IMR-90 (cell line): ENCODE measurements at regions not wholly inside any gene's neighbourhood (a gene's known extent, or its start where the extent isn't known, plus 50 kb on each side); places are given as distances from the start of the nearest gene placed in this dataset.

Experiments used
- ATAC-seq: fragments of 200-7000 bp; cut with Tn5 transposase; 2 replicates; pipeline ENCODE4 v1.9.1; 2020; ENCODE audit warnings: low read depth, mild to moderate bottlenecking, moderate library complexity
- BruUV-seq: library from RNA; stranded (reverse); fragments of 400-500 nt; replicated peaks from 2 replicates; lab custom pipeline; 2021; lab: Mats Ljungman, UMichigan
- CTCF ChIA-PET: fragments of 300-600 bp; formaldehyde crosslinking; extraction: SDS; loops from one replicate; lab custom pipeline; 2021; ENCODE audit warnings: antibody characterized with exemption; lab: Yijun Ruan, JAX
- POLR2A ChIA-PET: fragments of 300-600 bp; sonication (Branson Sonifier 250); formaldehyde crosslinking; loops from one replicate; lab custom pipeline; 2022; ENCODE audit warnings: antibody characterized with exemption; ENCODE audit not compliant: unreplicated experiment; lab: Charles Lee
- DNase-seq: peaks from one replicate; pipeline ENCODE4 v3.0.0; 2013
- H2AFZ ChIP-seq: replicated peaks from 2 replicates; pipeline ENCODE3; 2013; ENCODE audit warnings: low read length, mild to moderate bottlenecking; ENCODE audit not compliant: poor library complexity
- H2AK5ac ChIP-seq: 2 replicates; pipeline ENCODE4 v1.6.1; 2013; ENCODE audit warnings: low read depth, low read length, inconsistent platforms
- H2AK9ac ChIP-seq: replicated peaks from 2 replicates; pipeline ENCODE3; 2013; ENCODE audit warnings: mild to moderate bottlenecking, low read depth, low read length, moderate library complexity; ENCODE audit not compliant: poor library complexity
- H2BK120ac ChIP-seq: 2 replicates; pipeline ENCODE4 v1.6.1; 2013; ENCODE audit warnings: low read depth, low read length, inconsistent platforms
- H2BK15ac ChIP-seq: 3 replicates; pipeline ENCODE4 v1.6.1; 2013; ENCODE audit warnings: low read depth, low read length, inconsistent platforms
- H2BK20ac ChIP-seq: 2 replicates; pipeline ENCODE4 v1.6.1; 2013; ENCODE audit warnings: low read depth, mild to moderate bottlenecking, inconsistent platforms, low read length, moderate library complexity
- H2BK5ac ChIP-seq: 2 replicates; pipeline ENCODE4 v1.6.1; 2013; ENCODE audit warnings: mild to moderate bottlenecking, low read depth, low read length, inconsistent platforms; ENCODE audit not compliant: poor library complexity, severe bottlenecking
- H3K14ac ChIP-seq: replicated peaks from 2 replicates; pipeline ENCODE4 v1.6.1; 2013; ENCODE audit warnings: low read depth, low read length, inconsistent platforms
- H3K18ac ChIP-seq: 2 replicates; pipeline ENCODE4 v1.6.1; 2013; ENCODE audit warnings: low read depth, low read length, control low read depth
- H3K23ac ChIP-seq: 2 replicates; pipeline ENCODE4 v1.6.1; 2013; ENCODE audit warnings: low read depth, low read length, inconsistent platforms
- H3K27ac ChIP-seq: 2 replicates; pipeline ENCODE4 v1.5.1; 2013; ENCODE audit warnings: mild to moderate bottlenecking, control low read depth, low read length; ENCODE audit not compliant: insufficient read depth
- H3K27me3 ChIP-seq: 2 replicates; pipeline ENCODE4 v1.6.1; 2013; ENCODE audit warnings: low read length; ENCODE audit not compliant: control insufficient read depth, insufficient read depth
- H3K36me3 ChIP-seq: 2 replicates; pipeline ENCODE4 v1.6.1; 2013; ENCODE audit warnings: low read length, mixed read lengths; ENCODE audit not compliant: control insufficient read depth, insufficient read depth
- H3K4ac ChIP-seq: 2 replicates; pipeline ENCODE4 v1.6.1; 2013; ENCODE audit warnings: low read depth, low read length, inconsistent platforms
- H3K4me1 ChIP-seq: 2 replicates; pipeline ENCODE4 v1.6.1; 2013; ENCODE audit warnings: low read length, mixed read lengths; ENCODE audit not compliant: control insufficient read depth, insufficient read depth
- H3K4me2 ChIP-seq: 2 replicates; pipeline ENCODE4 v1.6.1; 2013; ENCODE audit warnings: low read depth, mild to moderate bottlenecking, control low read depth, low read length, moderate library complexity
- H3K4me3 ChIP-seq: 2 replicates; pipeline ENCODE4 v1.5.1; 2013; ENCODE audit warnings: low read depth, mild to moderate bottlenecking, control low read depth, low read length, moderate library complexity; ENCODE audit not compliant: insufficient read depth
- H3K56ac ChIP-seq: 2 replicates; pipeline ENCODE4 v1.6.1; 2013; ENCODE audit warnings: low read length, inconsistent platforms; ENCODE audit not compliant: insufficient read depth; ENCODE audit errors: extremely low read depth
- H3K79me1 ChIP-seq, 2 experiments: 2 replicates each; pipeline ENCODE4 v1.6.1; 2013; ENCODE audit warnings: low read length in 2 of 2, inconsistent platforms in 1 of 2, low read depth in 1 of 2
- H3K9ac ChIP-seq: 2 replicates; pipeline ENCODE4 v1.6.1; 2013; ENCODE audit warnings: low read depth, low read length, control low read depth
- H3K9me1 ChIP-seq: 2 replicates; pipeline ENCODE4 v1.6.1; 2013; ENCODE audit warnings: low read length, inconsistent platforms; ENCODE audit not compliant: insufficient read depth
- H3K9me3 ChIP-seq: 2 replicates; pipeline ENCODE4 v1.6.1; 2013; ENCODE audit warnings: low read length; ENCODE audit not compliant: control insufficient read depth, insufficient read depth
- H4K20me1 ChIP-seq: 2 replicates; pipeline ENCODE4 v1.6.1; 2013; ENCODE audit warnings: low read length, inconsistent platforms; ENCODE audit not compliant: insufficient read depth
- H4K5ac ChIP-seq: 2 replicates; pipeline ENCODE4 v1.6.1; 2013; ENCODE audit warnings: mild to moderate bottlenecking, low read depth, low read length, control low read depth
- H4K8ac ChIP-seq, 2 experiments: 2 replicates each; pipeline ENCODE4 v1.6.1; 2013; ENCODE audit warnings: low read depth in 2 of 2, low read length in 2 of 2, control low read depth in 1 of 2, inconsistent platforms in 1 of 2
- H4K91ac ChIP-seq: 2 replicates; pipeline ENCODE4 v1.6.1; 2013; ENCODE audit warnings: low read depth, low read length, inconsistent platforms; ENCODE audit not compliant: insufficient read depth
- BHLHE40 ChIP-seq: fragments of 150-350 bp; IDR thresholded peaks from 2 replicates; pipeline ENCODE4 v1.6.1; 2016; ENCODE audit warnings: mild to moderate bottlenecking, low read depth, low read length
- CEBPB ChIP-seq: IDR thresholded peaks from 2 replicates; pipeline ENCODE4 v1.6.1; 2012; ENCODE audit warnings: low read depth, low read length, improper control_type of control experiment
- CHD1 ChIP-seq: IDR thresholded peaks from 2 replicates; pipeline ENCODE4 v1.6.1; 2012; ENCODE audit warnings: low read depth, low read length, improper control_type of control experiment
- FOS ChIP-seq: fragments of 150-350 bp; IDR thresholded peaks from 2 replicates; pipeline ENCODE4 v1.6.1; 2016; ENCODE audit warnings: low read depth, low read length
- MAFK ChIP-seq: IDR thresholded peaks from 2 replicates; pipeline ENCODE4 v1.6.1; 2012; ENCODE audit warnings: low read depth, low read length, improper control_type of control experiment
- MAZ ChIP-seq: IDR thresholded peaks from 2 replicates; pipeline ENCODE4 v1.6.1; 2012; ENCODE audit warnings: low read depth, mild to moderate bottlenecking, low read length, improper control_type of control experiment, moderate library complexity, borderline replicate concordance
- MXI1 ChIP-seq: IDR thresholded peaks from 2 replicates; pipeline ENCODE4 v1.6.1; 2012; ENCODE audit warnings: low read depth, mild to moderate bottlenecking, low read length, moderate library complexity, borderline replicate concordance
- NFE2L2 ChIP-seq: fragments of 150-350 bp; IDR thresholded peaks from 2 replicates; pipeline ENCODE4 v1.6.1; 2016; ENCODE audit warnings: low read depth, mild to moderate bottlenecking, low read length
- POLR2A ChIP-seq: IDR thresholded peaks from 2 replicates; pipeline ENCODE4 v1.6.1; 2012; ENCODE audit warnings: mild to moderate bottlenecking, low read depth, low read length
- RAD21 ChIP-seq: IDR thresholded peaks from 2 replicates; pipeline ENCODE4 v1.6.1; 2012; ENCODE audit warnings: low read length, improper control_type of control experiment
- RCOR1 ChIP-seq: IDR thresholded peaks from 2 replicates; pipeline ENCODE4 v1.6.1; 2012; ENCODE audit warnings: mild to moderate bottlenecking, low read length, improper control_type of control experiment; ENCODE audit not compliant: insufficient replicate concordance
- RFX5 ChIP-seq: IDR thresholded peaks from 2 replicates; pipeline ENCODE4 v1.8.0; 2012; ENCODE audit warnings: low read depth, mild to moderate bottlenecking, low read length, moderate library complexity
- SMC3 ChIP-seq: fragments of 150-350 bp; IDR thresholded peaks from 2 replicates; pipeline ENCODE4 v1.6.1; 2016; ENCODE audit warnings: low read depth, mild to moderate bottlenecking, antibody characterized with exemption, low read length, moderate library complexity
- WGBS, 2 experiments: methylation state at CpG; one replicate each; pipeline versions ENCODE4 v1.1.5 to v1.1.7; 2013; ENCODE audit warnings: missing lambda C conversion rate in 2 of 2; ENCODE audit not compliant: insufficient read length in 1 of 2; ENCODE audit errors: extremely low coverage in 2 of 2; 5-methylcytosine and 5-hydroxymethylcytosine counted together
- dilution Hi-C: fragments of 300-500 bp; cut with HindIII; formaldehyde crosslinking; loops from one replicate; pipeline ENCODE4 v1.14.3; 2018; ENCODE audit warnings: low sequenced_read_pairs; ENCODE audit not compliant: unreplicated experiment
- in situ Hi-C: fragments of 300-500 bp; cut with MboI; formaldehyde crosslinking; loops from 3 replicates; pipeline ENCODE4 v1.14.3; 2019; ENCODE audit warnings: low sequenced_read_pairs, inconsistent platforms, mixed read lengths
- intact Hi-C: fragments of 100-400 bp; cut with micrococcal nuclease; formaldehyde crosslinking; loops from 2 replicates; pipeline ENCODE4 v1.10.0; 2022
- TF ChIP-seq, protein P1 (sequence below): fragments of 150-350 bp; IDR thresholded peaks from 2 replicates; pipeline ENCODE4 v1.6.1; 2017; ENCODE audit warnings: mild to moderate bottlenecking, antibody characterized with exemption, low read length, low read depth
- TF ChIP-seq, protein P2 (sequence below): conservative IDR thresholded peaks from 2 replicates; pipeline ENCODE4 v1.5.1; 2012; ENCODE audit warnings: mild to moderate bottlenecking, low read depth, low read length, improper control_type of control experiment
- TF ChIP-seq, protein P3 (sequence below): fragments of 150-350 bp; IDR thresholded peaks from 2 replicates; pipeline ENCODE4 v1.6.1; 2016; ENCODE audit warnings: low read depth, mild to moderate bottlenecking, low read length, moderate library complexity, borderline replicate concordance

DNA sequence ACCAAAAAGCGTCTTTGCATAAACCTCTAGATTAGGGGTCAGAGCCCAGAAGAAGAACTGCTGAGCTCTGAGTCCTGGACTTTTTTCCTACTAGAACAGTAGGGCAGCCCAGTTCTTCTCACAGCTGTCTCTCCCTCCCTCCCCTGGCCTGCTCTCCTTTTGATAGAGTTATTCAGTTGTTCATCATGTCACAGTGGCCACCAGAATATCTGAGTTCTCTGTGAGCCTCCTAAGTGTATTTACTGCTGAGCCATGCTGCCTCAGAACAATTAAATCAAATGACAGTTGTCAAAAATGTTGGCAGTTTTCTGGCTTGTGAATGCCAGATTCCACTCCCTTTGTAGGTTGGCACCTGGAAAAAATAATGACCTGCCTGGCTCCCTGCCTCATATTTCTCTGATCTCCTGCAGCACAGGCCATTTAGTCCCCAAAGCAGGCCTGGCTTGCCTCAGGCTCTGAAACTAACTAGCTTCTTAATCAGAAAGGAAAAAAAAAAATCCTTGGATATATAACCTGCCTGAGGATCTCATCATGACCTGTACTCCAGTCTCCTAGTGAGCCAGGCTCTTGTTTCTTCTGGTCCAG, 377.4 kb upstream of the LARGE1 start:
- H2BK15ac ChIP-seq = no peak overlapping the region
- no peaks in the 10 kb centered on the region for H3K27me3 ChIP-seq
- no peak overlapping the region for H4K91ac ChIP-seq
- in situ Hi-C loops = no loop called here
- H4K20me1 ChIP-seq = no peaks in the 10 kb centered on the region
- no peak overlapping the region for H3K23ac ChIP-seq
- H3K4me1 ChIP-seq = no peaks in the 10 kb centered on the region
- no peak overlapping the region for H4K5ac ChIP-seq
- no peak overlapping the region for H2AK9ac ChIP-seq
- no peak overlapping the region for H3K9ac ChIP-seq
- no peak overlapping the region for H2AFZ ChIP-seq
- no CpG with 5 or more reads among the region's 1 CpG for WGBS, 2 experiments
- ATAC-seq (no peak), DNase-seq (no peak)
- no TSS peak for BruUV-seq
- H3K36me3 ChIP-seq = no peaks in the 10 kb centered on the region
- no peak overlapping the region for H3K4ac ChIP-seq
- no peaks in the 10 kb centered on the region for H3K9me1 ChIP-seq
- H3K18ac ChIP-seq = no peak overlapping the region
- H3K9me3 ChIP-seq = peaks cover 13% of the 10 kb centered on the region
- H2BK120ac ChIP-seq = no peak overlapping the region
- no peak overlapping the region for H2AK5ac ChIP-seq
- H3K14ac ChIP-seq = no peak overlapping the region
- no peak overlapping the region for H2BK20ac ChIP-seq
- no peak overlapping the region for H4K8ac ChIP-seq
- no peak overlapping the region for H3K4me3 ChIP-seq
- H3K56ac ChIP-seq = no peak overlapping the region
- no peak overlapping the region for H3K4me2 ChIP-seq
- intact Hi-C loops = no loop called here
- TF ChIP-seq SMC3 (no peak), RFX5 (no peak), FOS (no peak), NFE2L2 (no peak), MXI1 (no peak), POLR2A (no peak), BHLHE40 (no peak), RAD21 (no peak), CHD1 (no peak), RCOR1 (no peak), CEBPB (no peak), MAZ (no peak), MAFK (no peak)
- TF ChIP-seq, protein P1, sequence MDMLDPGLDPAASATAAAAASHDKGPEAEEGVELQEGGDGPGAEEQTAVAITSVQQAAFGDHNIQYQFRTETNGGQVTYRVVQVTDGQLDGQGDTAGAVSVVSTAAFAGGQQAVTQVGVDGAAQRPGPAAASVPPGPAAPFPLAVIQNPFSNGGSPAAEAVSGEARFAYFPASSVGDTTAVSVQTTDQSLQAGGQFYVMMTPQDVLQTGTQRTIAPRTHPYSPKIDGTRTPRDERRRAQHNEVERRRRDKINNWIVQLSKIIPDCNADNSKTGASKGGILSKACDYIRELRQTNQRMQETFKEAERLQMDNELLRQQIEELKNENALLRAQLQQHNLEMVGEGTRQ = no peak
- TF ChIP-seq, protein P2, sequence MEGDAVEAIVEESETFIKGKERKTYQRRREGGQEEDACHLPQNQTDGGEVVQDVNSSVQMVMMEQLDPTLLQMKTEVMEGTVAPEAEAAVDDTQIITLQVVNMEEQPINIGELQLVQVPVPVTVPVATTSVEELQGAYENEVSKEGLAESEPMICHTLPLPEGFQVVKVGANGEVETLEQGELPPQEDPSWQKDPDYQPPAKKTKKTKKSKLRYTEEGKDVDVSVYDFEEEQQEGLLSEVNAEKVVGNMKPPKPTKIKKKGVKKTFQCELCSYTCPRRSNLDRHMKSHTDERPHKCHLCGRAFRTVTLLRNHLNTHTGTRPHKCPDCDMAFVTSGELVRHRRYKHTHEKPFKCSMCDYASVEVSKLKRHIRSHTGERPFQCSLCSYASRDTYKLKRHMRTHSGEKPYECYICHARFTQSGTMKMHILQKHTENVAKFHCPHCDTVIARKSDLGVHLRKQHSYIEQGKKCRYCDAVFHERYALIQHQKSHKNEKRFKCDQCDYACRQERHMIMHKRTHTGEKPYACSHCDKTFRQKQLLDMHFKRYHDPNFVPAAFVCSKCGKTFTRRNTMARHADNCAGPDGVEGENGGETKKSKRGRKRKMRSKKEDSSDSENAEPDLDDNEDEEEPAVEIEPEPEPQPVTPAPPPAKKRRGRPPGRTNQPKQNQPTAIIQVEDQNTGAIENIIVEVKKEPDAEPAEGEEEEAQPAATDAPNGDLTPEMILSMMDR = no peak
- TF ChIP-seq, protein P3, sequence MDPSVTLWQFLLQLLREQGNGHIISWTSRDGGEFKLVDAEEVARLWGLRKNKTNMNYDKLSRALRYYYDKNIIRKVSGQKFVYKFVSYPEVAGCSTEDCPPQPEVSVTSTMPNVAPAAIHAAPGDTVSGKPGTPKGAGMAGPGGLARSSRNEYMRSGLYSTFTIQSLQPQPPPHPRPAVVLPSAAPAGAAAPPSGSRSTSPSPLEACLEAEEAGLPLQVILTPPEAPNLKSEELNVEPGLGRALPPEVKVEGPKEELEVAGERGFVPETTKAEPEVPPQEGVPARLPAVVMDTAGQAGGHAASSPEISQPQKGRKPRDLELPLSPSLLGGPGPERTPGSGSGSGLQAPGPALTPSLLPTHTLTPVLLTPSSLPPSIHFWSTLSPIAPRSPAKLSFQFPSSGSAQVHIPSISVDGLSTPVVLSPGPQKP = no peak
- dilution Hi-C loops = no loop called here
- H3K79me1 ChIP-seq = no peaks in the 10 kb centered on the region
- ChIA-PET CTCF (no interaction called here), POLR2A (no interaction called here)
- H3K27ac ChIP-seq = no peak overlapping the region
- H2BK5ac ChIP-seq = no peak overlapping the region
